H1 (cell line): ENCODE measurements at regions not wholly inside any gene's neighbourhood (a gene's known extent, or its start where the extent isn't known, plus 50 kb on each side); places are given as distances from the start of the nearest gene placed in this dataset.

Source experiments
- CTCF ChIA-PET: fragments of 300-600 bp; sonication (Branson Sonifier 250); formaldehyde crosslinking; loops from one replicate; lab custom pipeline; 2021; ENCODE audit not compliant: partially characterized antibody; lab: Charles Lee
- POLR2A ChIA-PET: fragments of 300-600 bp; sonication (Branson Sonifier 250); formaldehyde crosslinking; loops from one replicate; lab custom pipeline; 2021; ENCODE audit warnings: inconsistent platforms; ENCODE audit not compliant: partially characterized antibody; lab: Charles Lee
- DNase-seq, 2 experiments: peaks; one replicate each; pipeline versions ENCODE4 v3.0.0 to v3.0.0-alpha.2; 2010 to 2022; ENCODE audit warnings: low spot score in 2 of 2, low read depth in 1 of 2, mixed read lengths in 1 of 2
- FAIRE-seq: peaks from 2 replicates; lab custom pipeline; 2011; peaks lifted over from hg19 to GRCh38; lab: Jason Lieb, UNC
- H2AFZ ChIP-seq: 2 replicates; pipeline ENCODE4 v1.8.1; 2012; ENCODE audit warnings: low read length, inconsistent platforms
- H2AK5ac ChIP-seq: 2 replicates; pipeline ENCODE4 v1.6.1; 2013; ENCODE audit warnings: low read depth, low read length
- H2BK120ac ChIP-seq: replicated peaks from 2 replicates; pipeline ENCODE3; 2013; ENCODE audit warnings: low read depth, low read length, inconsistent platforms
- H2BK12ac ChIP-seq: 2 replicates; pipeline ENCODE4 v1.6.1; 2013; ENCODE audit warnings: low read depth, low read length
- H2BK15ac ChIP-seq: 2 replicates; pipeline ENCODE4 v1.6.1; 2013; ENCODE audit warnings: low read length
- H2BK20ac ChIP-seq: 2 replicates; pipeline ENCODE4 v1.6.1; 2013; ENCODE audit warnings: low read length
- H2BK5ac ChIP-seq: 2 replicates; pipeline ENCODE4 v1.6.1; 2013; ENCODE audit warnings: low read depth, low read length
- H3K14ac ChIP-seq: 2 replicates; pipeline ENCODE4 v1.6.1; 2013; ENCODE audit warnings: inconsistent platforms; ENCODE audit not compliant: insufficient read length
- H3K18ac ChIP-seq: 2 replicates; pipeline ENCODE4 v1.6.1; 2013; ENCODE audit warnings: low read length; ENCODE audit errors: extremely low read depth
- H3K23ac ChIP-seq: 2 replicates; pipeline ENCODE4 v1.6.1; 2013; ENCODE audit warnings: inconsistent platforms; ENCODE audit not compliant: insufficient read length
- H3K23me2 ChIP-seq: 2 replicates; pipeline ENCODE4 v1.6.1; 2013; ENCODE audit warnings: low read depth, low read length
- H3K27ac ChIP-seq: 2 replicates; pipeline ENCODE4 v1.6.1; 2011; ENCODE audit warnings: low read depth, low read length, inconsistent platforms
- H3K27me3 ChIP-seq, 4 experiments: replicated peaks in 1 of 4; 1 replicate in 1 of 4; 2 replicates in 3 of 4; pipeline versions ENCODE4 v1.6.1 to v1.8.1; 2011 to 2013; ENCODE audit warnings: low read length in 3 of 4, mild to moderate bottlenecking in 3 of 4, inconsistent platforms in 2 of 4, mixed read lengths in 2 of 4, moderate library complexity in 1 of 4; ENCODE audit not compliant: control insufficient read depth in 3 of 4, insufficient read depth in 3 of 4; ENCODE audit errors: extremely low read depth in 1 of 4
- H3K36me3 ChIP-seq, 4 experiments: 2 replicates each; pipeline versions ENCODE4 v1.6.1 to v1.8.1; 2011 to 2013; ENCODE audit warnings: mild to moderate bottlenecking in 4 of 4, low read length in 3 of 4, moderate library complexity in 2 of 4, control low read depth in 1 of 4, inconsistent platforms in 1 of 4; ENCODE audit not compliant: insufficient read depth in 4 of 4, control insufficient read depth in 2 of 4
- H3K4ac ChIP-seq: replicated peaks from 2 replicates; pipeline ENCODE3; 2013; ENCODE audit warnings: low read length, low read depth, mixed read lengths, inconsistent platforms; ENCODE audit not compliant: insufficient read length
- H3K4me1 ChIP-seq, 4 experiments: replicated peaks in 1 of 4; 1 replicate in 1 of 4; 2 replicates in 3 of 4; pipeline versions ENCODE4 v1.6.1 to v1.8.1; 2011 to 2013; ENCODE audit warnings: low read length in 3 of 4, inconsistent platforms in 2 of 4, mixed read lengths in 1 of 4; ENCODE audit not compliant: insufficient read depth in 4 of 4, control insufficient read depth in 3 of 4
- H3K4me2 ChIP-seq, 2 experiments: 2 replicates each; pipeline versions ENCODE4 v1.6.1 to v1.8.1; 2011 to 2013; ENCODE audit warnings: low read depth in 2 of 2, low read length in 2 of 2, control low read depth in 1 of 2, inconsistent platforms in 1 of 2, mild to moderate bottlenecking in 1 of 2; ENCODE audit not compliant: insufficient read depth in 1 of 2
- H3K4me3 ChIP-seq, 4 experiments: fragments of 200-600, 300-600 bp in 1 of 4; sonication (generic), shearing (Covaris generic), sonication (Bioruptor Twin) in 1 of 4; 2 replicates each; pipeline versions ENCODE4 v1.5.1 to v1.8.1; 2011 to 2016; ENCODE audit warnings: low read length in 4 of 4, low read depth in 3 of 4, control low read depth in 2 of 4, inconsistent platforms in 2 of 4, mild to moderate bottlenecking in 2 of 4, mixed read lengths in 1 of 4, moderate library complexity in 1 of 4; ENCODE audit not compliant: insufficient read depth in 2 of 4; ENCODE audit errors: extremely low read depth in 1 of 4
- H3K56ac ChIP-seq: replicated peaks from 2 replicates; pipeline ENCODE3; 2013; ENCODE audit warnings: low read depth, mild to moderate bottlenecking, mixed read lengths, low read length, inconsistent platforms; ENCODE audit not compliant: insufficient read length
- H3K79me1 ChIP-seq: 2 replicates; pipeline ENCODE4 v1.6.1; 2013; ENCODE audit warnings: low read depth, low read length, control low read depth
- H3K79me2 ChIP-seq, 2 experiments: 2 replicates each; pipeline versions ENCODE4 v1.6.1 to v1.8.1; 2012 to 2013; ENCODE audit warnings: low read length in 2 of 2, mild to moderate bottlenecking in 2 of 2, inconsistent platforms in 1 of 2; ENCODE audit not compliant: insufficient read depth in 2 of 2, control insufficient read depth in 1 of 2
- H3K9ac ChIP-seq, 4 experiments: replicated peaks in 1 of 4; 1 replicate in 1 of 4; 2 replicates in 3 of 4; pipeline versions ENCODE4 v1.6.1 to v1.8.1; 2011 to 2013; ENCODE audit warnings: low read depth in 3 of 4, low read length in 3 of 4, control low read depth in 2 of 4, mild to moderate bottlenecking in 2 of 4, moderate library complexity in 2 of 4, inconsistent platforms in 1 of 4; ENCODE audit errors: extremely low read depth in 1 of 4
- H3K9me3 ChIP-seq, 2 experiments: 2 replicates each; pipeline versions ENCODE4 v1.6.1 to v1.8.1; 2012 to 2013; ENCODE audit warnings: mild to moderate bottlenecking in 2 of 2, moderate library complexity in 2 of 2, control low read depth in 1 of 2, inconsistent platforms in 1 of 2, low read depth in 1 of 2, low read length in 1 of 2, mixed read lengths in 1 of 2; ENCODE audit not compliant: insufficient read depth in 2 of 2
- H4K20me1 ChIP-seq, 2 experiments: replicated peaks in 1 of 2; 2 replicates each; pipeline versions ENCODE3 to v1.8.1; 2011 to 2013; ENCODE audit warnings: inconsistent platforms in 2 of 2, low read length in 2 of 2, mild to moderate bottlenecking in 1 of 2; ENCODE audit not compliant: insufficient read depth in 2 of 2, control insufficient read depth in 1 of 2
- H4K5ac ChIP-seq: 2 replicates; pipeline ENCODE4 v1.6.1; 2013; ENCODE audit warnings: low read length, low read depth, mixed read lengths, inconsistent platforms; ENCODE audit not compliant: insufficient read length
- H4K8ac ChIP-seq: 2 replicates; pipeline ENCODE4 v1.8.0; 2013; ENCODE audit warnings: mild to moderate bottlenecking, moderate library complexity, low read length, inconsistent platforms; ENCODE audit not compliant: insufficient read depth; ENCODE audit errors: extremely low read depth
- H4K91ac ChIP-seq: replicated peaks from 2 replicates; pipeline ENCODE3; 2013; ENCODE audit warnings: low read length, mixed read lengths, inconsistent platforms; ENCODE audit not compliant: insufficient read length
- POLR2A ChIP-seq, 2 experiments: IDR thresholded peaks; 1 replicate in 1 of 2; 2 replicates in 1 of 2; pipeline ENCODE4 v1.6.1; 2011; ENCODE audit warnings: low read depth in 2 of 2, low read length in 2 of 2, mild to moderate bottlenecking in 2 of 2; ENCODE audit errors: control extremely low read depth in 1 of 2
- POU5F1 ChIP-seq: IDR thresholded peaks from 2 replicates; pipeline ENCODE4 v1.6.1; 2011; ENCODE audit warnings: low read depth, mild to moderate bottlenecking, low read length, moderate library complexity
- RNF2 ChIP-seq: fragments of 200-900, 300-1000 bp; sonication (generic); IDR thresholded peaks from 2 replicates; pipeline ENCODE4 v1.7.1; 2016; ENCODE audit warnings: borderline replicate concordance, low read depth, mild to moderate bottlenecking, antibody characterized with exemption, low read length; ENCODE audit not compliant: poor library complexity, severe bottlenecking; ENCODE audit errors: missing control alignments
- SP2 ChIP-seq: IDR thresholded peaks from 2 replicates; pipeline ENCODE4 v1.6.1; 2012; ENCODE audit warnings: mild to moderate bottlenecking, low read length, inconsistent platforms
- SP4 ChIP-seq: IDR thresholded peaks from 2 replicates; pipeline ENCODE4 v1.6.1; 2012; ENCODE audit warnings: low read length, inconsistent platforms
- SUZ12 ChIP-seq: fragments of 200-600 bp; sonication (generic); IDR thresholded peaks from 2 replicates; pipeline ENCODE4 v1.6.1; 2012; ENCODE audit warnings: mild to moderate bottlenecking, inconsistent platforms, low read length, moderate library complexity, mixed read lengths
- WGBS, 2 experiments: shearing (Covaris generic) in 1 of 2; methylation state at CpG; one replicate each; pipeline versions ENCODE4 v1.1.6 to v1.1.7; 2013 to 2015; ENCODE audit warnings: low lambda C conversion rate in 2 of 2, mixed read lengths in 2 of 2, inconsistent platforms in 1 of 2, low coverage in 1 of 2, missing lambda C conversion rate in 1 of 2; ENCODE audit not compliant: insufficient replicate concordance in 2 of 2, insufficient coverage in 1 of 2, insufficient read length in 1 of 2; ENCODE audit errors: extremely low coverage in 1 of 2, missing lambda C conversion rate in 1 of 2; 5-methylcytosine and 5-hydroxymethylcytosine counted together

DNA sequence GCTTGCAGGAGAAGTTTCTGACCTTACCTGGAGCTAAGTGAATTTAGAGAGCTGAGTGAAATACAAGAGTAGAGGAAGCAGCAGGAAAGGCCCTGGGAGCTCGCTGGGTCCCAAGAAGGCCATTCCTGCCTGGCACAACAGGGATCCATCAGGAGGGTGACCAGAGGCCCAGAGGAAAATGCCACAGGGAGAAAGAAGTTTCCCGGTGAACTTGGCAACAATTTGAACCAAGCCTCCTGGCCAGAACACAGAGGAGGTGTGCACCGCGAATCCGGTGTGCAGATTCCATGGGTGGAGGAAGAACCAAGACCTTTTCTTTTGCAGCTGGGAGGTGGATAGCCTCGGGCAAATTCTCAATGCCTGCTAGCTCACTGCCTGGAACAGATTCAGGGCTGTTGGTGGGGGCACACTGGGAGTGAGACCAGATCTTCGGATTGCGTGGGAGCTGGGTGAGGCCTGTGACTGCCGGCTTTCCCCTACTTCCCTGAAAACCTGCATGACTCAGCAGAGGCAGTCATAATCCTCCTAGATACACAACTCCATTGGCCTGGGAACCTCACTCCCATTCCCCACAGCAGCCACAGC is 1850.9 kb upstream of the NUDT12 start:
- H4K91ac ChIP-seq, result no peak overlapping the region
- DNase-seq (no peak), FAIRE-seq (no peak)
- ChIA-PET POLR2A (no interaction called here), CTCF (no interaction called here)
- no peak overlapping the region for H2BK5ac ChIP-seq
- no peak overlapping the region for H3K14ac ChIP-seq
- WGBS, 2 experiments, result 95% methylated on average over 9 of the region's 9 CpGs; no CpG with 5 or more reads in 1 of the 2 experiments
- no peak overlapping the region for H3K4ac ChIP-seq
- no peak overlapping the region for H2BK120ac ChIP-seq
- H3K4me1 ChIP-seq, result no peaks in the 10 kb centered on the region
- H3K27ac ChIP-seq, result no peak overlapping the region
- H3K9ac ChIP-seq, result no peak overlapping the region
- H3K27me3 ChIP-seq, result no peaks in the 10 kb centered on the region
- peak overlapping the region; percentile 1; the same call in 1 of the 2 replicates for H2AFZ ChIP-seq
- H2AK5ac ChIP-seq, result no peak overlapping the region
- 0 out of 2 replicates have a peak overlapping the region, but pooled peaks have one; percentile 9 for H2BK12ac ChIP-seq
- no peaks in the 10 kb centered on the region for H3K36me3 ChIP-seq
- H3K23ac ChIP-seq, result no peak overlapping the region
- no peak overlapping the region for H3K18ac ChIP-seq
- H4K5ac ChIP-seq, result no peak overlapping the region
- H3K4me3 ChIP-seq, result no peak overlapping the region
- no peak for TF ChIP-seq RNF2
- TF ChIP-seq SUZ12, result no peak
- TF ChIP-seq SP4, result no peak
- no peak for TF ChIP-seq POLR2A (IDR thresholded peaks at IDR 0.05; ENCODE audit: control extremely low read depth in 1 of 2, low read depth in 2 of 2, low read length in 2 of 2)
- TF ChIP-seq POU5F1, result no peak
- TF ChIP-seq SP2, result no peak
- H2BK20ac ChIP-seq, result no peak overlapping the region
- no peaks in the 10 kb centered on the region for H3K79me1 ChIP-seq
- H2BK15ac ChIP-seq, result no peak overlapping the region
- H3K4me2 ChIP-seq, result no peak overlapping the region
- no peaks in the 10 kb centered on the region for H3K9me3 ChIP-seq
- no peaks in the 10 kb centered on the region for H3K79me2 ChIP-seq
- no peaks in the 10 kb centered on the region for H3K23me2 ChIP-seq
- H3K56ac ChIP-seq, result no peak overlapping the region
- H4K20me1 ChIP-seq, result no peaks in the 10 kb centered on the region
- H4K8ac ChIP-seq, result no peak overlapping the region; the same call in 1 of the 2 replicates
